ENCODE measurements at regions not wholly inside any gene's neighbourhood (a gene's known extent, or its start where the extent isn't known, plus 50 kb on each side); places are given as distances from the start of the nearest gene placed in this dataset.
"Not testable (repeated sequence)": the region's sequence is repeated elsewhere in the genome, so short reads cannot be mapped to it uniquely, and the experiment has no call there.

DNA sequence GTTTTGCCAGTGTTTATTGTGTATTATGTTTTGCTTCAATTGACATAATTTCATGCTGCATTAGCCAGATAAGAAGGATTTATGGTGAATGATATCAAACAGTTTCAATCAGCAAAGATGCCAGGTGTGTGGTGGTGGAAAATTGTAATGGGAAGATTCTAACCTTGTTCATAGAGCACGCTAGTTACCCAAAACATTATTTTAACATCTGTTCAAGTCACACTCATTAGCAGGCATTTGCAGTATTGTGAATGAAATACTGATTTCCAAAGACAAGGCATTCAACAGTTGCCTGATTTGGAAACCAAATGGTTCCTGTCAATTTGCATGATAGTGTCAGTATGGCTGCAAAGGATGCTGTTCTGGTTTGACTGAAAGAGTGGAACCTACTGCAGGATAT is 129.7 kb downstream of the EPC1 start:
- ATAC-seq = no peak

DNA sequence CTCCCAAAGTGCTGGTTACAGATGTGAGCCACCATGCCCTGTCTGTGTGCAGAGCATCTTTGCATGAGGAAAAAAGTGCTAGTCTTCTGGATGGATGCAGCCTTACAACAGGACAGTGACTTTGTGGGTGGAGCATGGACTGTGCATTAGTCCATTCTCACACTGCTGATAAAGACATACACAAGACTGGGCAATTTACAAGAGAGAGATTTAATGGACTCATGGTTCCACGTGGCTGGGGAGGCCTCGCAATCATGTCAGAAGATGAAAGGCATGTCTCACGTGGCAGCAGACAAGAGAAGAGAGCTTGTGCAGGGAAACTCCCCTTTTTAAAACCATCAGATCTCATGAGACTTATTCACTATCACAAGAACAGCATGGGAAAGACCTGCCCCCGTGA is 133.1 kb downstream of the EPC1 start:
- not testable (repeated sequence) for ATAC-seq

DNA sequence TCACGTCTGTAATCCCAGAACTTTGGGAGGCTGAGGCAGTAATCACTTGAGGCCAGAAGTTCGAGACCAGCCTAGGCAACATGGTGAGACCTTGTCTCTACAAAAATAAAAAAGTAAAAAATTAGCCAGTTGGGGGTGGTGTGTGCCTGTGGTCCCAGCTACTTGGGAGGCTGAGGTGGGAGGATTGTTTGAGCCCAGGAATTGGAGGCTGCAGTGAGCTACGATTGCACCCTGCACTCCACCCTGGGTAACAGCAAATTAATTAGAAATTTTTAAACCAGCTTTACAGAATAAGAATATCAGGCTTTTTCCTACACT is 136.0 kb downstream of the EPC1 start:
- no peak for ATAC-seq

DNA sequence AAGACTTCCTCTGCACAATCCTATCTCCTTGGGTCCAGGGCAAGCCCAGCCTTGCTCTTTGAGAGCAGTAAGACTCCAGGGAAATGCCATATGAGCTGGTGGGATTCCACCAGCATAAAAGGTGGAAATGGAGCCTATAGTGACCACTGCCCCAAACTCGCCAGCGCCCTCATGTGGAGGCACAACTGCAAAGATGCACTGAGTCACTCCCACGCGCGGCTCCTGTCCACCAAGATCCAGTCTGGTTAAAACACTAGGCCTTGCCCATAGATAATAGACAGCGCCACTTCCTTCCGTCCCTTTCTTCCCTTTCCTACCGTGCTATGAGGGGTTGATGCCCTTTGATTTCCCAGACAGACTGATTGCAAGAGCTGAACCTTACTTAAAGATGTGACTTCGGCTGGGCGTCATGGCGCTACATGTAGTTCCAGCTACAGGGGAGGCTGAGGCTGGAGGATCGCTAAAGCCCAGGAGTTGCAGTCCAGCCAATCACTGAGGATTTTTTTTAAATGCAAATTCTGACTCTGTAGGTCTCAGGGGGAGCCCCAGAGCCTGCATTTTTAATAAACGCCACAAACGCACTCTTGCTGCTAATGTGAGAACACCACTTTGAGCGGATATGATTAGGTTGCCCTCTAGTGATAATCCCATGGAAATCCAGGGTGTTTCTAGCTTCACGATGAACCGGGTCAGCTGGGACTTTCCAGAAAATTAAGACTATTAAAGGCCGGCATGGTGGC is 136.5 kb downstream of the EPC1 start:
- ATAC-seq = no peak

DNA sequence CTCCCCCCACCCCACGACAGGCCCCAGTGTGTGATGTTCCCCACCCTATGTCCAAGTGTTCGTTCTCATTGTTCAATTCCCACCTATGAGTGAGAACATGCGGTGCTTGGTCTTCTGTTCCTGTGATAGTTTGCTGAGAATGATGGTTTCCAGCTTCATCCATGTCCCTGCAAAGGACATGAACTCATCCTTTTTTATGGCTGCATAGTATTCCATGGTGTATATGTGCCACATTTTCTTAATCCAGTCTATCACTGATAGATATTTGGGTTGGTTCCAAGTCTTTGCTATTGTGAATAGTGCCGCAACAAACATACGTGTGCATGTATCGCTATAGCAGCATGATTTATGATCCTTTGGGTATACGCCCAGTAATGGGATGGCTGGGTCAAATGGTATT is 139.0 kb downstream of the EPC1 start:
- not testable (repeated sequence) for ATAC-seq

DNA sequence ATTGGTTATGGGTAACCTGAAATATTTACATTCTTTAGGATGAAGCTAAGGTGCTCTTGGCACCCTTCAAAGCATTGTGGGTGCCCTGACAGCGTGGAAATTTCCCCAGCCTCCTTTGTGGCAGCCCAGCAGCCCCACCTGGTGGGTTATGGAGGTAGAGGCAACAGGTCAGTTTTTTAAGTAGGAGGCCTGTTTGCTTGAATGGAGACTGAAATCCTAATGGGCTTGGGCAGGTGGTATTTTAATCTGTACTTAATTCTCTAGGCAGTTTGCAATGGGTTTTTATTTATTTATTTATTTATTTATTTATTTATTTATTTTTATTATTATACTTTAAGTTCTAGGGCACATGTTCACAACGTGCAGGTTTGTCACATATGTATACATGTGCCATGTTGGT is 139.4 kb downstream of the EPC1 start:
- peak in 1 of 2 donors; percentile 49 for ATAC-seq

DNA sequence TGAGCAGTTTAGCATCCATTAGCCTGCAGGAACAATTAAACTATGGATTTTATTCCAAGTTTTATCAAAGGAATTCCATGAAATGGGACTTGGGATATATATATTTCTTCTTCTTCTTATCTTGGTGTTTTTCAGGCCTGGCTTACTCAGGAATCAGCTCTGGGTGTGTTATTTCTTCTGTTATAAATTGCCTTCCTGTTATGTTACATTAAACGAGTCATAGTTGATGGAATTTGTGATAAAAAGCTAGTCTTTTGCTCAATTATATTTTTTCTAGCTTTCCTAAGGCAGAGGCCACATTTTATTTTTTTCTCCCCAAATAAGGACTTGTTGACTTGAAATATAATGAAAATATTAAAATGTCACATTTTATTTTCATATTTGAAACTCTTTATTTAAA is 141.3 kb downstream of the EPC1 start:
- no peak for ATAC-seq

DNA sequence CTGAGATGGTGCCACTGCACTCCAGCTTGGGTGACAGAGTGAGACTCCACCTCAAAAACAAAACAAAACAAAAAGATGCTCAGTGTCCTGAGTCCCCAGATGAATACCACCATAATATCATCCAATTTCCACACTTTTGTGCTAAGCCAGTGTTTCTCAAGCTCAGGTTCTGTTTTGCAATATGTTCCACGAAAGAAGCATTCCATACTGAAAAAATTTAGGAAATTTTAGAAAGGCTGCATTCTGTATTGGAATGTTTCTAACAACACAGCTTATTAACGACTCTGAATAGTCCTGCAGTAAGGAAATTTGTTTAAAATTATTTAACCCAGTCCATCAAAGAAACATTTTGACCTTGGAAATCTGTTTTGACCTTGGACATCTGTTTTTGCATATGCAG is 142.4 kb downstream of the EPC1 start:
- no peak for ATAC-seq

DNA sequence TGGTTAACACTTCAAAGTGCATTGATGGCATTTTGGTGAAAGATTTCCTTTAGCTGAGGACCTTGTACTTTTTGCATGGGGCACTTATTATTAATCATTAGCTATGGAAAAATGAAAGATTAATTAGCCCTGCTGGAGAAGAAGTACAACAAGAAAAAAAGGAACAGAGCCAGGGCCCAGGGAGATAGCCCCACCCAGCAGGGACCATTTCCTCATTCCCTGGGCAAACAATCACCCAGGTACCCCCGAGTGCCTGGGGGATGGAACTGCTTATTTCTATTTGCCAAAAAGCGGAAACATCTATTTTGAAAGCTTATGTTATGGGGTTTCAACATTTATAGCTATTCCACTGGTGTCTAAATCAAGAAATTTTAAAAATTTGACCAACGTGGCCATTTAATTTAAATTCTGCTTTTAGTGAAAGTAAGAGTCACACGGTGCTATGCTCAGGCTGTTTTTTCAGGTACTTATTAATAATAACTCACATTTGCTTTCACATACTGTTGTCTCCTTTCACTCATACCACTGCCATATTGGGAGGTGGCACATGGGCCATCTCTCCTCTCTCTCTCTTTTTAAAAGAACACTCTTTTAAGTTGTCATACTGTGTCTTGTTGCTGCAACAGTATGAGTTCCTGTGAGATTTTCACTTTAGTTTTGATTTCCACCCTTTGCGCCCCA is 143.6 kb upstream of the KIF5B start:
- ATAC-seq = no peak

DNA sequence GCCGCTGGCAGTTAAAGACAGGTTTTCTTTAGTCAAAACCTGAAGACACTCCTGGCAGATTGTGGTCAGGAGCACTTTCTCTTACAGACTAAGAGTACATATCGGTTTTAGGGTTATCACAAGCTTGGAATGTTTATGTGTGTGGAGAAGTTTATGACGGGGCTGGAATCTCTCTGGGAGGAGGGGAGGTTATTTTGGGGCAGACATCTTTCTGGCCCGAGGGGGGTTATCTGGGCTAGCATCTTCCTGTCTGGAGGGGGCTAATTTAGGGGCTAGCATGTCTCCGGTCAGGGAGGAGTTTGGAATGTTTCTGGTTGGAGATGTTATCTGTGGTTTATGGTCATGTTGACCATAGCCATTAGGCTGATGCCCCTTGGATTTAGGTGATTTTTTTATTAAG is 141.2 kb upstream of the KIF5B start:
- no peak for ATAC-seq

DNA sequence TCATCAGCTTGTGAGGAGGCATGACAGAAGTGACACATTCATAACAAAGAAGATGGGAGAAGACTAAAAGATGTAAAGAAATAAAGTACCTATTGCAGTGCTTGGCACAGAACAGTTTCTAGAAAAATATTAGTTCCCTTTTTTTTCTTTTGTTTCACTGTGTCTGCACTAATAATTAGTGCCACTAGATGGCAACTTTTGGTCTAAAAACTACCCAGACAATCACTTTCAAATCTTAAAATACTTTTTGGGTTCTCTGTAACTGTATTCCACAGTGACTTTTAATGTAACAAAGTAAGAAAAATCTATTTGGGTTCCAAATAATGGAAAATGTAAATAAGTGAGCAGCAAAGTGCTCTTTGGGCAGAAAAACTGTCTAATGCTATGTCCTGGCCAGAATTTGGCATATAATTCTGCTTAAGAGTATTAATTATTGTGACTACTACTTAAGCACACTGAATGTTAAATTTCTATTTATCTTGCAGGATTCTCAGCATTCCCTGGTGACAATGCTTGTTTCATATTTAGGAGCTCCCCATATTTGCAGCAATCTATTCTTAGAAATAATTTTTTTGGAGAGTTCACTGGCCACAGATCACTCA is 134.8 kb upstream of the KIF5B start:
- ATAC-seq = no peak

DNA sequence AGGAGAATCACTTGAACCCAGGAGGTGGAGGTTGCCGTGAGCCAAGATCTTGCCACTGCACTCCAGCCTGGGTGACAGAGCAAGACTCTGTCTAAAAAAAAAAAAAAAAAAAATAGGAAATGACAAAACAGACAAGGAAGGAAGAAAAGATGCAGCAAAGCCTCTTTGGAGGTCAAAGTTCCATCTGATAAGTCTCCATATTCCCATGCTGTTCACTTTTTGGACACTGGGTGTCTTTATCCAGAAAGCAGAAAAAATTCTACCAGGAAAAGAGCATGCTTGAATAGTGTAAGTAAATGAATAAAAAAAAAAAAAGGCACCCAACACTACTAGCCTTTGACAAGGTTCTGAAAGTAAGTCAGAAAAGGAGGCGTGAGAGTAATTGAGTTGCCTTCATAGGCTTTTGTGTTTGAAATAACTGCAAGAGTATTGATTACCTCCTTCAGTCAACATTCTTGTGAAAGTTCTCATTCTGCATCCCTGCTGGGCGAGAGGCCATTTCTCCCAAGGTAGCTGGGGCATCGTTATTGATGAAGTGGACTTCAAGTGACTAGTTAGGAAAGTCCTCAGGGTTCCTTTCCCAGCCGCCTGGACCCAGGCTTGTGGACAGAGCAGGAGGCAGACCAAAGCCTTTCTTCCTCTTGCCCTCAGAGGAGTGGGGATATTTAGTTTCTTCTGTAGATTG is 133.3 kb upstream of the KIF5B start:
- ATAC-seq = no peak

DNA sequence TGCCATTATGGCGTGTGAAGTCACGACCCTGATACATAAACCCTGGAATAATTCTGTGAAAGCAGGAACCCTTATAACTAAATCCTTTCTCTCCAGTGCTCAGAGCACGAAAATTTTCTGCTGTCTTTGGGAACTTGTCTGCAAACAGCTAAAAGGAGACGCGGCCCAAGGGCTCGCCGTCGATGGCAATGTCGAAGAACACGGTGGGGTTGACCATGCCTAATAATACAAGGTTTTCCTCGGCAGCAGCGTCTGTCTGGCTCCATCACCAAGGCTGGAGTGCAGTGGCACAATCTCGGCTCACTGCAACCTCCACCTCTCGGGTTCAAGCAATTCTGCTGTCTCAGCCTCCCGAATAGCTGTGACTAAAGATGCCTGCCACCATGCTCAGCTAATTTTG is 132.4 kb upstream of the KIF5B start:
- ATAC-seq = not testable (repeated sequence)

DNA sequence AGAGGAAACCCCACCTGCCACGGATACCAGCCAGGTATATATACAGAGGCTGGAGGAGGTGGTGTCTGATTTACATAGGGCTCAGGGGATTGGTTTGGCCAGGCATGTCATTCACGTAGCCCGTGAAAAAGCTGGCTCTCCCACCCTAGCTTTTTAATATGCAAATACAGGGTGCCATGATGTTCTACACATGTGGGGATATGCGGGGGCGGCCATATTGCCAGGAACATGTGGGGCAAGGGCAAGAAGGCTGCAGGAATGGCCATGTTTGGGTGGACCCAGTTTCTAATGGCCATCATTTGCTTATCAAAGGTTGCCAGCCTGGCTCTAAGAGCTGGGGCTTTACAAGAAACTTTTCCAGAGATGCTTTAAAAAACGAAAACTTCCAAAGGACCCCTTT is 131.5 kb upstream of the KIF5B start:
- ATAC-seq = no peak

DNA sequence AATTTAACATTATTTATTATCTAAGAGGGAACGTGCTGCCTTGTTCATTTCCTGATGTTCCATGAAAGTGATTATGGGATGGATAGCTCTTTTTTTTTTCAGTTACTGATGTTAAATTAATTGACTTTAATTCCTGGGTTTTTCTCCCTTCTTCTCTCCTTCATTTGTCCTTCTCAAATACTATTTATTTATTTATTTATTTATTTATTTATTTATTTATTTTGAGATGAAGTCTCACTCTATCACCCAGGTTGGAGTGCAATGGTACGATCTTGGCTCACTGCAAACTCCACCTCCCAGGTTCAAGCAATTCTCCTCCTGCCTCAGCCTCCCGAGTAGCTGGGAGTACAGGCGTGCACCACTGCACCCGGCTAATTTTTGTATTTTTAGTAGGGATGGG is 127.4 kb upstream of the KIF5B start:
- not testable (repeated sequence) for ATAC-seq

DNA sequence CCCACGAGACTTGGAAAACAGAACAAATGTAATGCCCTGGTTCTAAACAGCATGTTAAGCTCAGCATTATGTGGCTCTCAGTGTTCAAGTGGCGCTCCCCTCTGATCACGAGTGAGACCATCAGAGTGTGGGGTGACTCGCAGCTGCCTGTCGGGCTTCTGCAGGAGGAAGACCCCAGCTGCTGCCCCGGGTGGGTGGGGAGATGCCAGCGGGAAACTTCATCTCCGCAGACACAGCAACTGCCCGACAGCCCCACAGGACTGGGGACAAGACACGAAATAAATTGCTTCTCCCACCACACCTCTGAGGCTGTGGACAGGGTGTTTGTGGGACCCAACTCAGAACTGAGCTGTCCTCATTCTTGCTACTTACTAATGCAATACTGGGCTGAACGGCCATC is 126.3 kb upstream of the KIF5B start:
- ATAC-seq = no peak

DNA sequence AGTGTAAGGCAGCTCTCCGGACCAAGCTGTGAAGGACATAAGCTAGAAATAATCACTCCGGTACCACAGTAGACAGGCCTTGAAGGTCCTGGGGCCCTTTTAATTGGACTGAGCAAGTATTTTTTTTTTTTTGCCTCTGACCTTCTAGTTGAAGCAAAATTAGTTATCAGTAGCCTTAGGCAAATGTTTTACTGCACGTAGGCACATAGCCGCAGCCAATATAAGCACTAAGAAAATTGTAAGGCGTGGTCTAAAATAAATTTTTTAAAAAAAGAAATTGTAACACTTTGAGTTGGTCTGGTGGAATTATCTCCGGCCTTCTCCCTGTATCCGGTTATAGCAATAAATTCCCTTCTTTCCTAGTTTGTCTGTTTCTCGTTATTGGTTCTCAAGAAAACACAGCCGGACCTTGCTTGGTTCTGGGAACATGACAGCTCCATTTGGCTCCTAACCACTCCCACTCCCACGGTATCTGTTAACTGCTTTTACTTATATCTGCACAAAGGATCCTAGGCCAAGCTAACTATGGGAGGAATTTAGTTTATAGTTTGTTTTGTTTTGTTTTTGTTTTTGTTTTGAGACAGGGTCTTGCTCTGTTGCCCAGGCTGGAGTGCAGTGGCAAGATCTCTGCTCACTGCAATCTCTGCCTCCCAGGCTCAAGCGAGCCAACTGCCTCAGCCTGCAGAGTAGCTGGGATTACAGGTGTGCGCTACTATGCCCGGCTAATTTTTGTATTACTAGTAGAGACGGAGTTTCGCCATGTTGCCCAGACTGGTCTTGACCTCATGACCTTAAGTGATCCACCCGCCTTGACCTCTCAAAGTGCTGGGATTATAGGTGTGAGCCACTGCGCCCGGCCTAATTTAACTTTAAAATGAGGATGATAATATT is 124.4 kb upstream of the KIF5B start:
- no peak for ATAC-seq

DNA sequence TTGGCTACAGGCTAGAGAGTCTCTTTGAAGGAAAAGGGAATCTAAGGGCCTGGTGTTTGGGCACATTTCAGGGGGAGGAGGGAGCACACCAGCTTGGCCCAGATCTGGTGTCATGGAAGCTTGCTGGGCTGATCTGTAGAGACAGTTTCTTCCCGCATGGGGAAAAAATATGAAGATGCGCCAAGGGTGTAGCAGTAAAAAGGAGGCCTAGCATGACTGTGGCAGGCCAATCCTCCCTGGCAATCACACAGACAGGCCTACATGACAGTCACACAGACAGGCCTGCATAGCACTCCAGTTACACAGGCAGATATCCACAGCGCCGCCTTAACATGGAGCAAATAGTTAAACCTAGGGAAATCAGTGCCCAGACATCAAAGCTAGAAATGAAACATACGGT is 123.6 kb upstream of the KIF5B start:
- ATAC-seq = no peak

DNA sequence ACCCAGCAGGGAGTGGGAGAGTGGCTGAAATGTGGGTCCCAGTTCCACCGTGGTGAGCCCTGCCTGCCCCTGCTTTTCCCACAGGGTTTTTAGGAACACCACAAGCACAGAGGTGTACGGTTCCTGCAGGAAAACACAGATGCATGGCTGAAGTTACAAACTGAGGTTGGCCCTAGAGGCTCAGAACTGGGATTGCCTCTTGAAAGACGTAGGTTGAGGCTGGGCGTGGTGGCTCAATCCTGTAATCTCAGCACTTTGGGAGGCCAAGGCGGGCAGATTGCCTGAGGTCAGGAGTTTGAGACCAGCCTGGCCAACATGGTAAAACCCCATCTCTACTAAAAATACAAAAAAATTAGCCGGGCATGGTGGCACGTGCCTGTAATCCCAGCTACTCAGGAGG is 121.4 kb upstream of the KIF5B start:
- not testable (repeated sequence) for ATAC-seq

DNA sequence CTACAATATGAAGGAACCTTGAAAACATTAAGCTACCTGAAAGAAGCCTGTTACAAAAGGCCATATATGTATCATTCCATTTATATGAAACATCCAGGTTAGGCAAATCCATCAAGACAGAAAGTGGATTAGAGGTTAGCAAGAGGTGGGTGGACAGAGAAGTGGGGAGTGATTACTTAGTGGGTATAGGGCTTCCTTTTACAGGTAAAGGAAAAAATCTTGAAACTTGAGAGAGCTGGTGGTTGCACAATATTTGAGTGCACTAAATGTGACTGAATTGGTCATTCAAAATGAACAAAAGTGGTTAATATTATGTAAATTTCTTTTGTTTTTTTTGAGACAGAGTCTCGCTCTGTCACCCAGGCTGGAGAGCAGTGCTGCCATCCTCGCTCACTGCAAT is 119.4 kb upstream of the KIF5B start:
- no peak for ATAC-seq

DNA sequence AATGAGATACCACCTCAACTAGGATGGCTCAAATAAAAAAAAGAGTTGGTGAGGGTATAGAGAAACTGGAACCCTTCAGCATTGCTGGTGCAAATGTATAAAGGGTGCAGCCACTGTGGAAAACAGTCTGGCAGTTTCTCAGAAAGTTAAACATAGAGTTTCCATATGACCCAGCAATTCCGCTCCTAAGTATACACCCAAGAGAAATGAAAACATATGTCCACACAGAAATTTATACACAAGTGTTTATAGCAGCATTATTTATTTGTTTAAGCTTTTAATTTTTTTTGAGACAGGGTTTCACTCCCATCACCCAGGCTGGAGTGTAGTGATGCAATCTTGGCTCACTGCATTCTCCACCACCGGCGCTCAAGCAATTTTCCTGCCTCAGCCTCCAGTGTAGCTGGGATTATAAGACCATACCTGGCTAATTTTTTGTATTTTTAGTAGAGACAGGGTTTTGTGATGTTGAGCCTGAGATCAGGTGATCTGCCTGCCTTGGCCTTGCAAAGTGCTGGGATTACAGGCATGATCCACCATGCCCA is 118.2 kb upstream of the KIF5B start:
- no peak for ATAC-seq

DNA sequence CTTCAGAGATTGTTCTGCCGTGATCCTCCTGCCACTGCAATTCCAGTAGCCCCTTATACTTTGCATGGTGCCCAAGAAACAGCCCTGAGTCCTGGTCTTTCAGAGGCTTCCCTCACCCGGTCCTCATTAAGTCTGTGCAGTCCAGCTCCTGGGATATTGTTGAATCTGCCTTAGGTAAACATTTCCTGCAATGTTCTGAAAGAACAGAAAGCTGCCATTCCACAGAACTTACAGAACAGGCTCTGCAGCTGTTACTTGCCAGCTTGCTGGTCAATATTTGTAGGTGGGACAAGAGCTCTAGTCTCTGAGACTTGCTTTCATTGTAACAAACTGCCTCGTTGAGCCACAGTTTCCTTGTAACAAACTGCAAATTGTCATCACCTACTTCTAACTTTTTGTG is 115.0 kb upstream of the KIF5B start:
- no peak for ATAC-seq

DNA sequence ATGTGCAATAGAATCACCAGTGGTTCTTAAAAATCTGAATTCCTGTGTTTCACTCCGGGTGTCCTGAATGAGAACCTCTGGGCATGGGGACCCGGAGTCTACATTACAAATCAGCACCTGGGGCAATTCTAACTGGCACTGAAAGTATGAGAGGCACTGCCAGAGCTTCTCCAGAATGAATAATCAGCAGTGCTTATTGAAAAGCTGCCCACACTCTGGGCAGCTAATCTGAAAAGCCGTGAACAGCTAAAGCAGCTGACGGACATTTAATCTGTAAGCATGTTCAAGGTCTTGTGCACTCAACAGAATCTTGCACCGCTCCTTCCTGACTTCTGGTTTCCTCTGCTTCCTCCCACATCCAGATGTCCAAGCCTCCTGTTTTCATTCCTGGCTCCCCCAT is 113.3 kb upstream of the KIF5B start:
- no peak for ATAC-seq
